ENCODE measurements at regions not wholly inside any gene's neighbourhood (a gene's known extent, or its start where the extent isn't known, plus 50 kb on each side); places are given as distances from the start of the nearest gene placed in this dataset.

GRCh38 chr9:71209890-71210289 is 88.5 kb upstream of the TRPM3 start:
- Mint-ChIP-seq H3K27me3 (no peaks in the 10 kb centered on the region), H3K4me3 (no peak overlapping the region), H3K36me3 (no peaks in the 10 kb centered on the region), H3K4me1 (ENCODE audit: unreplicated experiment) (no peaks in the 10 kb centered on the region), H3K27ac (no peak overlapping the region), H3K9me3 (peaks cover 5% of the 10 kb centered on the region)
- no peak for DNase-seq (ENCODE audit: extremely low spot score, unreplicated experiment)
- TF ChIP-seq CTCF (conservative IDR thresholded peaks at IDR 0.05) = no peak

GRCh38 chr9:71202931-71203330 is 81.5 kb upstream of the TRPM3 start:
- TF ChIP-seq CTCF (conservative IDR thresholded peaks at IDR 0.05) = no peak
- no peaks in the 10 kb centered on the region for H3K27me3 Mint-ChIP-seq
- H3K36me3 Mint-ChIP-seq = no peaks in the 10 kb centered on the region
- H3K4me3 Mint-ChIP-seq = no peak overlapping the region
- no peak for DNase-seq (ENCODE audit: extremely low spot score, unreplicated experiment)
- H3K27ac Mint-ChIP-seq = no peak overlapping the region
- H3K9me3 Mint-ChIP-seq = no peaks in the 10 kb centered on the region
- H3K4me1 Mint-ChIP-seq (ENCODE audit: unreplicated experiment) = no peaks in the 10 kb centered on the region

GRCh38 chr9:71191708-71192107 is 70.3 kb upstream of the TRPM3 start:
- DNase-seq (ENCODE audit: extremely low spot score, unreplicated experiment) = no peak
- Mint-ChIP-seq H3K4me3 (no peak overlapping the region), H3K27me3 (peaks cover 4% of the 10 kb centered on the region), H3K27ac (no peak overlapping the region), H3K36me3 (no peaks in the 10 kb centered on the region), H3K9me3 (no peaks in the 10 kb centered on the region), H3K4me1 (ENCODE audit: unreplicated experiment) (no peaks in the 10 kb centered on the region)
- TF ChIP-seq CTCF (conservative IDR thresholded peaks at IDR 0.05) = no peak

- Mint-ChIP-seq H3K4me1 (ENCODE audit: unreplicated experiment) (no peaks in the 10 kb centered on the region), H3K36me3 (no peaks in the 10 kb centered on the region), H3K9me3 (no peaks in the 10 kb centered on the region), H3K27ac (no peak overlapping the region), H3K27me3 (no peaks in the 10 kb centered on the region), H3K4me3 (no peak overlapping the region)
- no peak for DNase-seq (ENCODE audit: extremely low spot score, unreplicated experiment)
- no peak for TF ChIP-seq CTCF (conservative IDR thresholded peaks at IDR 0.05)
Measured at GRCh38 chr9:71183251-71183650, 61.8 kb upstream of the TRPM3 start.

GRCh38 chr9:71179183-71179582 is 57.8 kb upstream of the TRPM3 start:
- Mint-ChIP-seq H3K4me1 (ENCODE audit: unreplicated experiment) (no peaks in the 10 kb centered on the region), H3K27me3 (no peaks in the 10 kb centered on the region), H3K4me3 (no peak overlapping the region), H3K9me3 (no peaks in the 10 kb centered on the region), H3K27ac (no peak overlapping the region), H3K36me3 (no peaks in the 10 kb centered on the region)
- TF ChIP-seq CTCF (conservative IDR thresholded peaks at IDR 0.05) = no peak
- DNase-seq (ENCODE audit: extremely low spot score, unreplicated experiment) = no peak

- H3K9me3 Mint-ChIP-seq = no peaks in the 10 kb centered on the region
- no peak overlapping the region for H3K27ac Mint-ChIP-seq
- DNase-seq (ENCODE audit: extremely low spot score, unreplicated experiment) = no peak
- no peaks in the 10 kb centered on the region for H3K27me3 Mint-ChIP-seq
- H3K4me1 Mint-ChIP-seq (ENCODE audit: unreplicated experiment) = no peaks in the 10 kb centered on the region
- no peak overlapping the region for H3K4me3 Mint-ChIP-seq
- H3K36me3 Mint-ChIP-seq = no peaks in the 10 kb centered on the region
- no peak for TF ChIP-seq CTCF (conservative IDR thresholded peaks at IDR 0.05)
Measured at GRCh38 chr9:71177901-71178300, 56.5 kb upstream of the TRPM3 start.

Measured in type B pancreatic cell (in vitro differentiated cells).